H1 (cell line): ENCODE measurements at regions not wholly inside any gene's neighbourhood (a gene's known extent, or its start where the extent isn't known, plus 50 kb on each side); places are given as distances from the start of the nearest gene placed in this dataset.

Experiments used
- ATF2 ChIP-seq: IDR thresholded peaks from 2 replicates; pipeline ENCODE4 v1.6.1; 2012; ENCODE audit warnings: low read length, inconsistent platforms
- BRCA1 ChIP-seq: IDR thresholded peaks from 2 replicates; pipeline ENCODE4 v1.6.1; 2012; ENCODE audit warnings: low read depth, low read length, improper control_type of control experiment
- CTCF ChIP-seq, 3 experiments: IDR thresholded peaks; 1 replicate in 2 of 3; 2 replicates in 1 of 3; pipeline versions ENCODE4 v1.5.1 to v1.6.1; 2011; ENCODE audit warnings: low read length in 3 of 3, mild to moderate bottlenecking in 3 of 3, inconsistent platforms in 2 of 3, low read depth in 1 of 3, moderate library complexity in 1 of 3; ENCODE audit not compliant: insufficient read depth in 1 of 3; ENCODE audit errors: control extremely low read depth in 1 of 3
- EZH2 ChIP-seq: fragments of 200-600 bp; sonication (generic); IDR thresholded peaks from 2 replicates; pipeline ENCODE4 v1.7.1; 2012; ENCODE audit warnings: low read depth, mild to moderate bottlenecking, moderate library complexity, low read length, inconsistent platforms; ENCODE audit not compliant: severe bottlenecking
- POLR2AphosphoS5 ChIP-seq: IDR thresholded peaks from 2 replicates; pipeline ENCODE4 v1.6.1; 2011; ENCODE audit warnings: low read depth, low read length
- SIN3A ChIP-seq, 2 experiments: IDR thresholded peaks in 1 of 2; conservative IDR thresholded peaks in 1 of 2; 2 replicates each; pipeline ENCODE4 v1.6.1; 2011 to 2012; ENCODE audit warnings: low read length in 2 of 2, improper control_type of control experiment in 1 of 2, low read depth in 1 of 2, mild to moderate bottlenecking in 1 of 2
- SIX5 ChIP-seq: IDR thresholded peaks from 2 replicates; pipeline ENCODE4 v1.6.1; 2011; ENCODE audit warnings: mild to moderate bottlenecking, low read depth, low read length

DNA sequence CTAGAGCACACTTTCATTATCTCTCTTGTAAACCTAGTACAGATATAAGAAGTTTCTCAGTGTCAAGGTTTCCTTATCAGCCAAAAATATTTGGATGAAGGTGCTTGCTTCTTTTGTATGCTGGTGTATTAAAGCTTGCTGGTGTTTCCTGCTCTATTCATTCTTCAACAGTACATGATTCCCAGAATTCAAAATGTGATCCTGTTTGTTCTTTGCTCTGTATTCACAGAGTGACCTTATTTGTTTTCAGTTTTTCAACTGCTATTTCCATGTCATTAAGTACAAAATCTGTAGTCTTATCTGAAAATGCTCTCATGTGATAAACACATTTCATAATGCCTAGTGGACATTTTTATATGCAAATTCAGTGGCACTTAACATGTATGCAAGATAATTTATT, 1185.8 kb downstream of the SUCLG1 start:
- no peak for TF ChIP-seq BRCA1
- no peak for TF ChIP-seq SIN3A (conservative IDR thresholded peaks at IDR 0.05 in 1 of 2, IDR thresholded peaks at IDR 0.05 in 1 of 2; ENCODE audit: low read depth in 1 of 2, low read length in 2 of 2)
- TF ChIP-seq CTCF (IDR thresholded peaks at IDR 0.05; ENCODE audit: control extremely low read depth in 1 of 3, insufficient read depth in 1 of 3, low read depth in 1 of 3, low read length in 3 of 3) = no peak
- no peak for TF ChIP-seq ATF2
- no peak for TF ChIP-seq POLR2AphosphoS5
- TF ChIP-seq EZH2 = no peak
- TF ChIP-seq SIX5 = no peak
